B cell (primary cell): ENCODE measurements at regions not wholly inside any gene's neighbourhood (a gene's known extent, or its start where the extent isn't known, plus 50 kb on each side); places are given as distances from the start of the nearest gene placed in this dataset.

Experiments
- ATAC-seq: fragments of 200-7000 bp; cut with Tn5 transposase; one replicate; pipeline ENCODE4 v1.10.0; 2021; ENCODE audit warnings: low read depth, mild to moderate bottlenecking, moderate number of reproducible peaks, moderate library complexity
- CTCF ChIA-PET: fragments of 350-600 bp; sonication (Branson Sonifier 250); formaldehyde crosslinking; loops from one replicate; lab custom pipeline; 2021; ENCODE audit warnings: antibody characterized with exemption, inconsistent platforms; lab: Charles Lee
- POLR2A ChIA-PET: fragments of 350-600 bp; sonication (Branson Sonifier 250); formaldehyde crosslinking; loops from one replicate; lab custom pipeline; 2021; ENCODE audit warnings: antibody characterized with exemption; lab: Charles Lee
- DNase-seq: peaks from one replicate; pipeline ENCODE4 v3.0.0; 2013
- H2AFZ ChIP-seq: 2 replicates; pipeline ENCODE4 v1.6.1; 2012; ENCODE audit warnings: mild to moderate bottlenecking, low read depth, low read length; ENCODE audit not compliant: insufficient read depth, poor library complexity, severe bottlenecking
- H3K27ac ChIP-seq, 2 donors: 1 replicate in 1 of 2; 2 replicates in 1 of 2; pipeline ENCODE4 v1.5.1; 2012 to 2013; ENCODE audit warnings: low read length in 2 of 2, mild to moderate bottlenecking in 2 of 2, moderate library complexity in 1 of 2
- H3K27me3 ChIP-seq, 4 experiments: fragments of 200-600 bp in 1 of 4; sonication (generic) in 1 of 4; replicated peaks in 1 of 4; 1 replicate in 2 of 4; 2 replicates in 2 of 4; pipeline versions ENCODE4 v1.6.1 to v1.7.0; 2013 to 2016; ENCODE audit warnings: low read length in 3 of 4, mild to moderate bottlenecking in 2 of 4, mixed read lengths in 1 of 4, moderate library complexity in 1 of 4; ENCODE audit not compliant: insufficient read depth in 4 of 4, control insufficient read depth in 3 of 4; ENCODE audit errors: control extremely low read depth in 1 of 4
- H3K36me3 ChIP-seq, 2 experiments: replicated peaks in 1 of 2; 1 replicate in 1 of 2; 2 replicates in 1 of 2; pipeline versions ENCODE4 v1.6.1 to v1.7.1; 2013; ENCODE audit warnings: low read length in 1 of 2; ENCODE audit not compliant: insufficient read depth in 2 of 2, control insufficient read depth in 1 of 2; ENCODE audit errors: control extremely low read depth in 1 of 2, extremely low read depth in 1 of 2
- H3K4me1 ChIP-seq, 2 donors: fragments of 200-600 bp in 1 of 2; sonication (generic) in 1 of 2; 1 replicate in 1 of 2; 2 replicates in 1 of 2; pipeline versions ENCODE4 v1.5.1 to v1.6.1; 2013 to 2017; ENCODE audit warnings: low read length in 2 of 2; ENCODE audit not compliant: control insufficient read depth in 2 of 2, insufficient read depth in 2 of 2
- H3K4me2 ChIP-seq: replicated peaks from 2 replicates; pipeline ENCODE3; 2012; ENCODE audit warnings: mild to moderate bottlenecking, low read depth, low read length; ENCODE audit not compliant: poor library complexity, severe bottlenecking
- H3K4me3 ChIP-seq, 5 experiments: fragments of 200-600 bp in 1 of 5; sonication (generic) in 1 of 5; 1 replicate in 3 of 5; 2 replicates in 2 of 5; pipeline versions ENCODE4 v1.5.1 to v1.7.0; 2011 to 2016; ENCODE audit warnings: low read length in 4 of 5, mild to moderate bottlenecking in 4 of 5, low read depth in 2 of 5, control low read depth in 1 of 5, moderate library complexity in 1 of 5; ENCODE audit not compliant: insufficient read depth in 1 of 5; ENCODE audit errors: control extremely low read depth in 1 of 5, extremely low read depth in 1 of 5
- H3K79me2 ChIP-seq: fragments of 200-600 bp; sonication (generic); one replicate; pipeline ENCODE4 v1.6.0; 2016; ENCODE audit warnings: low read length; ENCODE audit not compliant: control insufficient read depth, insufficient read depth
- H3K9ac ChIP-seq: fragments of 200-600 bp; sonication (generic); 2 replicates; pipeline ENCODE4 v1.6.1; 2017; ENCODE audit warnings: mild to moderate bottlenecking, low read length, moderate library complexity
- H3K9me3 ChIP-seq, 3 donors: one replicate each; pipeline versions ENCODE4 v1.6.1 to v1.7.1; 2013; ENCODE audit warnings: low read length in 2 of 3; ENCODE audit not compliant: control insufficient read depth in 2 of 3, insufficient read depth in 1 of 3; ENCODE audit errors: control extremely low read depth in 1 of 3
- H4K20me1 ChIP-seq: 2 replicates; pipeline ENCODE4 v1.6.0; 2012; ENCODE audit warnings: mild to moderate bottlenecking, low read length; ENCODE audit not compliant: insufficient read depth, control insufficient read depth, poor library complexity, severe bottlenecking
- H3K27ac Mint-ChIP-seq: one replicate; pipeline ENCODE4 v1.8.0; 2021; ENCODE audit warnings: mixed read lengths
- H3K27me3 Mint-ChIP-seq: one replicate; pipeline ENCODE4 v1.8.0; 2021; ENCODE audit warnings: mixed read lengths
- H3K4me1 Mint-ChIP-seq: one replicate; pipeline ENCODE4 v1.8.0; 2021; ENCODE audit warnings: mixed read lengths
- H3K4me3 Mint-ChIP-seq: one replicate; pipeline ENCODE4 v1.8.0; 2021; ENCODE audit warnings: mixed read lengths
- H3K9me3 Mint-ChIP-seq: one replicate; pipeline ENCODE4 v1.8.0; 2022; ENCODE audit warnings: mixed read lengths; ENCODE audit not compliant: insufficient read depth
- EZH2 ChIP-seq: IDR thresholded peaks from 2 replicates; pipeline ENCODE4 v1.6.1; 2012; ENCODE audit warnings: borderline replicate concordance, low read depth, mild to moderate bottlenecking, moderate library complexity, low read length; ENCODE audit not compliant: insufficient read depth, poor library complexity, severe bottlenecking
- WGBS: methylation state at CpG from one replicate; pipeline ENCODE4 v1.1.5; 2013; ENCODE audit warnings: missing lambda C conversion rate; ENCODE audit not compliant: insufficient coverage; 5-methylcytosine and 5-hydroxymethylcytosine counted together
- intact Hi-C: fragments of 100-400 bp; cut with micrococcal nuclease; formaldehyde crosslinking; loops from one replicate; pipeline ENCODE4 v1.10.0; 2022
- TF ChIP-seq, protein P1 (sequence below): fragments of 200-600 bp; IDR thresholded peaks from one replicate; pipeline ENCODE4 v1.8.0; 2022; ENCODE audit warnings: antibody characterized with exemption, mild to moderate bottlenecking

DNA sequence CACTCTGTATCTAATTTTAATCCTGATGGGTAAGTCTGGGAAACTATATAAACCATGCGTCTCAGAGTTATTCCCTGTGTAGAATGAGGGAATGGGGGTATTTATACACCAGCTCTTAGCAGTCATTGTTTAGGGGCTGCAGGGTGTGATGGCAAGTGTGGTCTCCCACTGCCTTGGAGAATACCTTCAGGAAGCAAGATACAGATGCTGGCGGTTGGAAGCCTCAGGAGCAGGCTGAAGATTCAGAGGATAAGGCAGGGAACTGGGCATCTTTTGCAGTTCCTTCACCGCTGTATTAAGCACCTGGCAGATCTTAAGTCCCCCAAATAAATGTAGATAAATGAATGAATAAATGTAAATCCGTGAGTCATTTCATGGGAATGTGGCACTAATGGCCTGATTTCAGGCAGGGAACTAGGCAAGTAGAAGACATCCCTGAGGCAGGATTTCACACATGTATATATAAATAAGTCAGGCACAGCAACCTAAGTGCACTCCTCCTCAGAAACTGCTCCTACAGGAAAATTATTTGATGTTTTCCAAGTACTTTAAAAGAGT lies 209.2 kb upstream of the GADL1 start:
- intact Hi-C loops, result no loop called here
- Histone ChIP-seq H3K9me3 (no peaks in the 10 kb centered on the region), H3K4me1 (no peaks in the 10 kb centered on the region), H3K4me2 (no peak overlapping the region), H2AFZ (no peak overlapping the region), H3K36me3 (no peaks in the 10 kb centered on the region), H3K27ac (no peak overlapping the region), H3K9ac (no peak overlapping the region), H3K79me2 (no peaks in the 10 kb centered on the region), H3K27me3 (peaks cover 0 to 3% (median 0%) of the 10 kb centered on the region in 4 experiments), H3K4me3 (no peak overlapping the region), H4K20me1 (no peaks in the 10 kb centered on the region)
- Mint-ChIP-seq H3K4me1 (no peaks in the 10 kb centered on the region), H3K27ac (no peak overlapping the region), H3K9me3 (no peaks in the 10 kb centered on the region), H3K4me3 (no peak overlapping the region), H3K27me3 (peaks cover 6% of the 10 kb centered on the region)
- ChIA-PET CTCF (interaction anchor here (1.8 kb wide), 1 partner anchor 13 kb away, joined by 4 read pairs; no protein-coding TSS in a partner anchor), POLR2A (no interaction called here)
- TF ChIP-seq EZH2, result no peak
- TF ChIP-seq, protein P1, sequence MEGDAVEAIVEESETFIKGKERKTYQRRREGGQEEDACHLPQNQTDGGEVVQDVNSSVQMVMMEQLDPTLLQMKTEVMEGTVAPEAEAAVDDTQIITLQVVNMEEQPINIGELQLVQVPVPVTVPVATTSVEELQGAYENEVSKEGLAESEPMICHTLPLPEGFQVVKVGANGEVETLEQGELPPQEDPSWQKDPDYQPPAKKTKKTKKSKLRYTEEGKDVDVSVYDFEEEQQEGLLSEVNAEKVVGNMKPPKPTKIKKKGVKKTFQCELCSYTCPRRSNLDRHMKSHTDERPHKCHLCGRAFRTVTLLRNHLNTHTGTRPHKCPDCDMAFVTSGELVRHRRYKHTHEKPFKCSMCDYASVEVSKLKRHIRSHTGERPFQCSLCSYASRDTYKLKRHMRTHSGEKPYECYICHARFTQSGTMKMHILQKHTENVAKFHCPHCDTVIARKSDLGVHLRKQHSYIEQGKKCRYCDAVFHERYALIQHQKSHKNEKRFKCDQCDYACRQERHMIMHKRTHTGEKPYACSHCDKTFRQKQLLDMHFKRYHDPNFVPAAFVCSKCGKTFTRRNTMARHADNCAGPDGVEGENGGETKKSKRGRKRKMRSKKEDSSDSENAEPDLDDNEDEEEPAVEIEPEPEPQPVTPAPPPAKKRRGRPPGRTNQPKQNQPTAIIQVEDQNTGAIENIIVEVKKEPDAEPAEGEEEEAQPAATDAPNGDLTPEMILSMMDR, result no peak
- WGBS, result 100% methylated on average over 1 of the region's 4 CpGs
- ATAC-seq (no peak), DNase-seq (no peak)

DNA sequence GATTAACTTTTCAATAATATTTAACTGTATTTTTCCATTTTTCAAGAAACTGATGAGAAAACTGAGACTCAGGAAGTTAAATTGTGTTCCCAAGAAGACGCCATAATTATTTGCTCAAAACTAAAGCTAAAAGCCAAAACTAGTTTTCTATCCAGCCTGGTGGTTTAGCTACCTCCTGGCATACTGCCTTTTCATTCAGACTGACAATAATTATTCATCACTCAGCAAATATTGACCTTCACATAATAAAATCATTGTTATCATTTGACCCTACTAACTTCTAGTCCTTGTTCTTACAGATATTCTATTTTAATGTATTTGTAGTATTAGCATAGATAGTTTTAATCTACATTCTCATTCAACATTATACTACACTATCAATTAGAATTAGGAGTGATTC lies 210.6 kb upstream of the GADL1 start:
- Histone ChIP-seq H3K4me3 (no peak overlapping the region), H3K36me3 (no peaks in the 10 kb centered on the region), H3K27ac (no peak overlapping the region), H3K9ac (no peak overlapping the region), H3K27me3 (peaks cover 0 to 3% (median 0%) of the 10 kb centered on the region in 4 experiments), H2AFZ (no peak overlapping the region), H4K20me1 (no peaks in the 10 kb centered on the region), H3K79me2 (no peaks in the 10 kb centered on the region), H3K4me2 (no peak overlapping the region), H3K4me1 (no peaks in the 10 kb centered on the region), H3K9me3 (no peaks in the 10 kb centered on the region)
- intact Hi-C loops, result no loop called here
- WGBS, result 100% methylated on average over 1 of the region's 1 CpG
- H3K4me3 Mint-ChIP-seq, result no peak overlapping the region
- TF ChIP-seq, protein P1, result no peak
- TF ChIP-seq EZH2, result no peak
- H3K27me3 Mint-ChIP-seq, result peaks cover 6% of the 10 kb centered on the region
- ATAC-seq (no peak), DNase-seq (no peak)
- no peak overlapping the region for H3K27ac Mint-ChIP-seq
- CTCF ChIA-PET, result no interaction called here
- POLR2A ChIA-PET, result no interaction called here
- H3K9me3 Mint-ChIP-seq, result no peaks in the 10 kb centered on the region
- H3K4me1 Mint-ChIP-seq, result no peaks in the 10 kb centered on the region
